NCI-H2196 (cell line): ENCODE measurements at regions not wholly inside any gene's neighbourhood (a gene's known extent, or its start where the extent isn't known, plus 50 kb on each side); places are given as distances from the start of the nearest gene placed in this dataset.
"Not testable (repeated sequence)": the region's sequence is repeated elsewhere in the genome, so short reads cannot be mapped to it uniquely, and the experiment has no call there.

Source experiments
- DNase-seq: peaks from one replicate; lab custom pipeline; 2025; ENCODE audit not compliant: unreplicated experiment; lab: John Stamatoyannopoulos, UW

DNA sequence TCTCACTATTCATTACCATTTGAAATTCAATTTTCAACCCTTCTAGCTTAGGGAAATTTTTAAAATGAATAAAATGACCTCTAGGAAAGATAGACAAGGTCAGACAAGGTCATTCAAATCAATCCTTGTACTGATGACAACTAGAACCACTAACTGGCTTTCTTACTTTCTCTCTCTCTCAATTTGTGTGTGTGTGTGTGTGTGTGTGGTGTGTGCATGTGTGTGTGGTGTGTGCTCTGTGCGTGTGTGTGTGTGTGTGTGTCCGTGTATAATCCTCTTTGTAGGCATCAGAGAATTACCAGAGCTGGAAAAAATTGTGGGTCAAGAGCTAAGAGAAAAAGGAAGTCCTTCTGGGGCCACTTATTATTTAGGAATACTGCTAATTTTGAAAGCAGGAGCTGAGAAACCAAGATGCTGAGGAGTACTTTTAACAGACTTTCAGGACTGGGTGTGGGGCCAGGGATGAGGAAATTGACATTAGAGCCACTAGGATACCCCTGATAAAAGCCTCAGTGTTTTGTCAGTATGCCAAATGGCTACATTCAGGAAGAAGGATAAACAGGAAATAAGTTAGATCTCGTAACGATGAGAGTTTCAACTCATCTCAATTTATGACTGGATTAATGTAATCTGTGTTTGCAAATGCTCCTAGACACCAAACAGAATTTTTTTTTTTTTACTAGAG lies 723.3 kb downstream of the CETN3 start:
- no peak for DNase-seq

DNA sequence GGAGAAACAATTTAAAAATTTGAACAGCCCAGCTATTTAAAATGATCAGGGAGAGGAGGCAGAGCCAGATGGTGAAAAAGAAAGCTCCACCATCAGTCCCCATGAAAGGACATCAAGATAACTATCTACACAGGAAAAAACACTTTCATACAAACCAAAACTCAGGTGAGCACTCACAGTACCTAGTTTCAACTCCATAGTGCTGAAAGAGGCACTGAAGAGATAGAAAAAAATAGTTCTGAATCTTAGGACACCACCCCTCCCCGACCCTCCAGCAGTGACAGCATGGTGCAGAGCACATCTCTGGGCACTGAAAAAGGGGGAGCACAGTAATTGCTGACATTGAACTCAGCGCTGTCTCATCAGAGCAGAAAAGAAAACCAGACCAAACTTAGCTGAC lies 732.9 kb downstream of the CETN3 start:
- no peak for DNase-seq

DNA sequence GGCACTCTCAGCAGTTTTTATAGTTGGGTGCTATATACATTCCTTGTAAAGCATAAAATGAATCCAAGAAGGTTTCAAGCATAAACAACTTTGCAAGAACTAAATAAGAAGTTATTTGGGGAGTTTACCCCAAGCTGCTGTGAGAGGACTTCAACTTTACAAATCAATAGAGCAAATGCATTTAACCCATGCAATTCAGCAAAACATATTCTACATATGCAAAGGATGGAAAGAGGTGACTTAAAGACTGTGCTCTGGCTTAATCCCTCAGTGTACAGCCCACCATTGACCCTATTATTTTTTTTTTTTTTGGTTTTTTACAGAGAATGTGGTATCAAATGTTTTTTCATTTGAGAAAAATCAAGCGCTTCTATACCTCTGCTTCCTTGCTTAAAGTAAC lies 736.5 kb downstream of the CETN3 start:
- DNase-seq = no peak

DNA sequence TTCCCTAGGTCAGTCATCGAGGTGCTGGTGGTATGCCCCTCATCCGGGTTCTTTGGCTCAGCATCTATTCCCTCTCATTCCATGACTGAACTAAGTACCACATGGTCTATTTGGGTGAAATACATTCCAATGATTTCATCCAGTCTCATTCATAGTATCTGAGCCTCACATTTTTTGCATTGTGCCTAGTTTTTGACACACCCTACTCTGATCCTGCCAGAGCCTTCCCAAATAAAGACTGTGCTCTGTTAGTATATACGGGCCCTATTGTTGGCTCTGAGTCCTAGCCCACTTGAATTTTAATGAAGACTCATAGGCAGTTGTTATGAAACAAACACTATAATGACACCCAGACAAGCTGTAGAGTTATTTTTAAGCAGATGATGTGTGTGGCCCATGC lies 740.7 kb downstream of the CETN3 start:
- DNase-seq = no peak

DNA sequence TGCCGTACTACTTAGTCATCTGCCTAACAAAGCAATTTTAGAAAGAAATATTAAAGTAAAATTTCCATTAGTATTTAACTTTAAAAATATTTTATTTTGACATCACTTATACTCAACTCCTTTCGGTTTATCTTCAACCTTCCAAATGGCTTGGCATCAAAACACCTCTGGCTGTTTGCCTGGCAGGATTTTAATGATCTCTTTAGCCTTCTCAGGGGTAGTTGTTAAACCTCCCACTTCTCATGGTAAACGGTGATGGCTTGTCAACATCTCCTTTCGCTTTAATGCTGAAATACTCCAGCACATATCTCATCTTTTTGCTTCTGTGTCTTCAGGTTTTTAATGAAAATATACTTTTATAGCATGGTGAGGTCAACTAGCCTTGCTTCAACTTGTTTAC lies 747.1 kb downstream of the CETN3 start:
- no peak for DNase-seq

DNA sequence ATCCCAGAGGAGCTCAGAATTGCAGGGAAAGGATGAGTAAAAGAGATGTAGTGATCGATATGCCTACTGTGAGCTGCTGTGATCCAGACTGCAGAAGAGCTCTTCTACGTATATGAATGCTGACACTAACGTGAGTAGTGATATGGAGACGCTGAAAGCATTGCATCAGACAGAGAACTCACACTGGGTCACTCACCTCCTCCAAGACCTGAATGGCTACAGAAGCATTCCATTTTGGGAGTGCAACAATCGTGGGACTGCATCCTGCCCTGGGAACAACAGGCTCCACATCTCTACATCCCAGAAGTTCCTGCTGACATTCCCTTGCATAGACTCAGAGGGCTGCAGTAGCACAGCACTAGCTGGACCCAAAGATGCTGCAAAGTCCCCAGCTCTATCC lies 755.9 kb upstream of the MEF2C start:
- DNase-seq = no peak

DNA sequence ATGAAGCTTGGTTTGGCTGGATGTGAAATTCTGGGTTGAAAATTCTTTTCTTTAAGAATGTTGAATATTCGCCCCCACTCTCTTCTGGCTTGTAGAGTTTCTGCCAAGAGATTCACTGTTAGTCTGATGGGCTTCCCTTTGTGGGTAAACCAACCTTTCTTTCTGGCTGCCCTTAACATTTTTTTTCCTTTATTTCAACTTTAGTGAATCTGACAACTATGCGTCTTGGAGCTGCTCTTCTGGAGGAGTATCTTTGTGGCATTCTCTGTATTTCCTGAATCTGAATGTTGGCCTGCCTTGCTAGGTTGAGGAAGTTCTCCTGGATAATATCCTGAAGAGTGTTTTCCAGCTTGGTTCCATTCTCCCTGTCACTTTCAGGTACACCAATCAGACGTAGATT lies 751.2 kb upstream of the MEF2C start:
- DNase-seq = not testable (repeated sequence)

DNA sequence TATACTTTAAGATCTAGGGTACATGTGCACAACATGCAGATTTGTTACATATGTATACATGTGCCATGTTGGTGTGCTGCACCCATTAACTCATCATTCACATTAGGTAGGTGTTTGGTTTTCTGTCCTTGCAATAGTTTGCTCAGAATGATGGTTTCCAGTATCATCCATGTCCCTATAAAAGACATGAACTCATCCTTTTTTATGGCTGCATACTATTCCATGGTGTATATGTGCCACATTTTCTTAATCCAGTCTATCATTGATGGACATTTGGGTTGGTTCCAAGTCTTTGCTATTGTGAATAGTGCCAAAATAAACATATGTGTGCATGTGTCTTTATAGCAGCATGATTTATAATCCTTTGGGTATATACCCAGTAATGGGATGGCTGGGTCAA lies 747.1 kb upstream of the MEF2C start:
- DNase-seq = not testable (repeated sequence)

DNA sequence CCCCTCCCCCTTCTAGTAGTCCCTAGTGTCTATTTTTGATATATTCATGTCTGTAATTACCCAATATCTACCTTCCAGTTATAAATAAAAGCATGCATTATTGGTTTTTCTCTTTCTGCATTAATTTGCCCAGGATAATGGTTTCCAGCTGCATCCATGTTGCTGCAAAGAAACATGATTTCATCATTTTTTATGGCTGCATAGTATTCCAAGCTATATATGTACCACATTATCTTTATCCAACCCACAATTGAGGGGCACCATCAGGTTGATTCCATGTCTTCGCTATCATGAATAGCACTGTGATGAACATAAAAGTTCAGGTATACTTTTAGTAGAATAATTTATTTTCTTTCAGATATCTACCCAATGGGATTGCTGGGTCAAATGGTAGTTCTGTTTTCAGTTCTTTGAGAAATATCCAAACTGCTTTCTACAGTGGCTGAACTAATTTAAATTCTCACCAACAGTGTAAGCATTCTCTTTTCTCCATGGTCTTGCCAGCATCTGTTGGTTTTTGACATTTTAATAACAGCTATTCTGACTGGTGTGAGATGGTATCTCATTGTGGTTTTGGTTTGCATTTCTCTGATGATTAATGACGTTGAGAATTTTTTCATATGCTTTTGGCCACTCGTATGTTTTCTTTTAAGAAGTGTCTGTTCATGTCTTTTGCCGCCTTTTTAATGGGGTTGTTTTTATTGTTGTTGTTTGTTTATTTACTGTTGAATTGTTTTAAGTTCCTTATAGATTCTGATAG lies 746.1 kb upstream of the MEF2C start:
- DNase-seq = no peak

DNA sequence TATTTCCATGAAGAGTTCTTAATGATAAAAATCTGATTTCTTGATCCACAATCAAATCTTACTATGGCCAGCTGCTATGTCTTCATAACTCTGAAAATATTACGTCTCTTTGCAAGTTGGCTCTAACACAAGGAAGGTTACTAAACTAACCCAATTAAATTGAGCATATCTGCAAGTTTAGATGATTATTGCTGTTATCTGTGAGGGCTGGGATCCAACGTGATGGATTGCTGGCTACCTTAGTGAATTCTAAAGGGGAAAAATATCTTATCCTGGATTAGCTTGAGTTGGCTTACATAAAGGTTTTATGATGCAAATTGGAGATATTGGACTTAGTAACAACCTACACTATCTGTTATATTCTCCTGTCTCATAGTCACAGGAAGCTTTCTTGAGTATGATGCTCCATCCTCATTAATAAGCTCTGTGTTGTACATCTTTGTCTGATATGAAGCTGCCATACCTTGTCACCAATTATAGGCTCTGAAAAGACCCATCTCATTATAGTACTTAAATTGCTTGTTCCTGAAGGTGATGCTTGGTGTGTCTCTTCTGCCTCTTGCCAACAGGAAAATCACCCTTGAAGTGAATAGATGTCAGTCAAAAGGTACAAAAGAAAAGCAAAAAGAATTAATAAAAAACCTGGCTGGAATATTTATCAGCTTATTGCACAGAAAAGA lies 733.0 kb upstream of the MEF2C start:
- no peak for DNase-seq

DNA sequence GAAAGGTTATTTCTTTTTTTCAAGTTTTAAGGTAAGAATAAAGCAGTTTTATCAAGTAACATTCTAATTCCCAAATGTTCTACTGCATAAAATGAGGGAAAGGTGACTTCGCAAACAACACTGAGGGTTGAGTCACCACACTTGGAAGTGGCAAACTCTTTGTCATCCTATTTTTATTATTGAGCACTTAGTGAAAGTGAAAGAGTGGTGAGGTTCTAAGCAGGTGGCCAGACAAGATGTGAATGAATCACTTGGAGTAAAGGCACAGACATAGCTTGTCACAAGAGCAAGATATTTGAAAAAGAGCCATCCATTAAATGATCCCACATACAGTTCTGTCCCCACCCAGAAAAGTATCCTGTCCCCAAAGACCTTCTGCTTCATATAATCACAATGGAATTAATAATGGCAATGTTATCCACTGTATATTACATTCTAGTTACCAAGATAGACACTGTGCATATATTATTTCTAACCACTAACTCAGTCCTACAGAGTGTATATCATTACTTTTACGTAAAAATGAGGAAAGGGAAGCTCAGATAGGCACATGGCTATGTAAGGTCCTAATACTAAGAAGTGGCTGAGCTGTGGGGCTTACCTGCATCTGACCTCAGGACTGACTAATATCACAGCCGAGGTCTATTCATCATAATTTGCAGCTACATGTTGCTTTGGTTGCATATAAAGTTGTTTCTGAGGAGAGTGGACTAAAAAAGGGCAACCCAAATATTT lies 730.4 kb upstream of the MEF2C start:
- no peak for DNase-seq

DNA sequence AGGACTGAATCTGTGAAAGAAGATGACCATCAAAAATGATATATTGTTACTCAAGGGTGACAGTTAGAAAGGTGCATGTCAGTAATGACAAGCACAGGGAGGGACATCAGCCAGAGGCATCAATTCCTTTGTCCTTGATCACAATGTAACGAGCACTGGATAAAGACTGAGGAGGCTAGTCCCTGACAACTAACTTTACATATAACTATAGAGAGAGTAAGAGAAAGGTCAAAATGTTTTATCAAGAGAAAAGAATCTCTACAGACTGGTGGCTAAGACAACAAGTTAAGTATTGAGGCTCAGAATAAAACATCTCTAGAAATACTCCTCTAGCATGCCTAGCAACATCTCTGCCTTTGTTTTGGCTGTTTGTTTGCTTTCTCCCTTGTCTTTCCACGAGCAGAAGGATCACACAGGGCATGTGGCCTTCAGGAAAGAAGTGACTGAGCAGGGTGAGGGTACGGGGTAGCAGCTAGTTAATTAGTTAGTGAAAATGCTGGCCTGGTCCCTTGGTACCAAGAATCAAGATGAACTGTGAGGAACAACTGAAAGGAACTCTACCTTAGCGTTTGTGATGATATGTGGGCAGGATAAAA lies 724.1 kb upstream of the MEF2C start:
- no peak for DNase-seq

DNA sequence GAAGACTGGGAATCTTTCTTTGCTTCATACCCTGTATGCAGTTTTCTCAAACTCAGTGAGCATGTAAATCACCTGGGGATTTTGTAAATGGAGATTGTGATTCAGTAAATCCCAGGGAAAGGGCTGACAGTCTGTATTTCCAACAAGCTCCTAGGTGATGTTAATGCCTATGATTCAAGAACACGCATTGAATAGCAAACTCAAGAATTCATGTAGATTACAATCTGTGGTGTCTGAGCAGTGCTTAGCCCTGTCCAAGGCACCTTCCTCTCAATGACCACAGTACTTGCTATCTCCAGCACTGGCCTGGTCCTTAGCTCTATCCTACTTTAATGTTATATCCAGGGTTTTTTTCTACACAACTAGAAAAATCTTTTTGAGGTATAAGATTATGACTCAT lies 721.4 kb upstream of the MEF2C start:
- no peak for DNase-seq

DNA sequence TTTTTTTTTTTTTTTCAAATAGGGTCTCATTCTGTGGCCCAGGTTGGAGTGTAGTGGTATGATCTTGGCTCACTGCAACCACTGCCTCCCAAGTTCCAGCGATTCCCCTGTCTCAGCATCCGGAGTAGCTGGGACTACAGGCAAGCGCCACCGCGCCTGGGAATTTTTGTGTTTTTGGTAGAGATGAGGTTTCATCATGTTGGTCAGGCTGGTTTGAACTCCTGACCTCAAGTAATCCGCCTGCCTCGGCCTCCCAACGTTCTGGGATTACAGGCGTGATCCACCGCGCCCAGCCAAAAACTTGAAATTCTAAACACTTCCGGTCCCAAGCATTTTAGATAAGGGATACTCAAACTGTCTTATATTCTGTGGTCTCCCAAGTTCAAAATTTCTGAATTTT lies 718.9 kb upstream of the MEF2C start:
- DNase-seq = no peak

DNA sequence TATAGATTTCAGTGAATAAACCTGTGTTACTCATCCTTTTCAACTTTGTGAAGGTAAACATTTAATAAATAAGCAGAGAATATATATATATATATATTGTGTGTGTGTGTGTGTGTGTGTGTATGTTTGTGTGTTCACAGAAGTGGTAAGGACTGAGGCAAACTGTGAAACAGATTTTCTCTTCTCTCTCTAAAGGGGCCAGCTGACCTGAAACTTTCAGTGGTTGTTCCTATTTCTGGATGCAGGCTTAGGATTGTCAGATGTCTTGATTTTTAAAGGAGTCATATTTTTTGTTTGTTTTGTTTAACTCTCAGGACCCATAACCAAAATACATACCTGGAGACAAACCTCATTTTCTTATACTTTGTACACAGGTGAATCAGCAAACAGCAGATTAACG lies 714.9 kb upstream of the MEF2C start:
- no peak for DNase-seq

DNA sequence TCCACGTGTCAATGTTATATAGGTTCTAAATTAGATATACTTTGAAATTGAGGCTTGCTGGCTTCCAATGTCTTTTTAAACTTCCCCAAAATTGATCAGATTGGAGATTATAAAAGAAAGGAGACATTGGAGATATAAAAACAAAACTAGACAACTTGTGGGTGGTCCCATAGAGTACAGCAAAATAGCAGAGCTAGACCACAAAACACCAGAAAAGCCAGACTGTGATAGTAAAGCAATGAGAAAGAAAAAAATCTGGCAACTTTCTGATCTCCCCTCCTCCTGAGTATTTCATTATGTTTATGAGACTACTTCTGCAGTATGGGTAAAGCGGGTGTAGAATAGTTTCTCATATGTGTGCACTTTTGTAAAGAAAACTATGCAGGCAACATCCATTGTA lies 713.8 kb upstream of the MEF2C start:
- DNase-seq = no peak

DNA sequence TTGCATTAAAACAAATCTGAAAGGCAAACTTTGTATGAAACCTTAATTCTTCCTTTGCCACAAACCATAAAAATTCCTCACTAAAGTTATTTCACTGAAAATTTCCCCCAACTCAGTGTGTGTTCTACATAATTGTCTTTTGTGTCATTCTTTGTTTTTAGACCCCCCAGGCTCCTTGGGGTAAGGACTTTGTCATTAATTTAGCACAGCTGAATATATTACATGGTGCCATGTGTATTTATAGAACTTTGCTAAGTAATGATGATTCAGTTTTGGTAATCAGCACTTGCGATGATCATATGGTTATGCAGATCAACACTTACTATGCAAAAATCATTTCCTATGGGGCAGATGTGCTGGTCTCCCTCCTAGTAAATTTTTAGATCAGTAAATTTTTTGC lies 712.1 kb upstream of the MEF2C start:
- DNase-seq = no peak

DNA sequence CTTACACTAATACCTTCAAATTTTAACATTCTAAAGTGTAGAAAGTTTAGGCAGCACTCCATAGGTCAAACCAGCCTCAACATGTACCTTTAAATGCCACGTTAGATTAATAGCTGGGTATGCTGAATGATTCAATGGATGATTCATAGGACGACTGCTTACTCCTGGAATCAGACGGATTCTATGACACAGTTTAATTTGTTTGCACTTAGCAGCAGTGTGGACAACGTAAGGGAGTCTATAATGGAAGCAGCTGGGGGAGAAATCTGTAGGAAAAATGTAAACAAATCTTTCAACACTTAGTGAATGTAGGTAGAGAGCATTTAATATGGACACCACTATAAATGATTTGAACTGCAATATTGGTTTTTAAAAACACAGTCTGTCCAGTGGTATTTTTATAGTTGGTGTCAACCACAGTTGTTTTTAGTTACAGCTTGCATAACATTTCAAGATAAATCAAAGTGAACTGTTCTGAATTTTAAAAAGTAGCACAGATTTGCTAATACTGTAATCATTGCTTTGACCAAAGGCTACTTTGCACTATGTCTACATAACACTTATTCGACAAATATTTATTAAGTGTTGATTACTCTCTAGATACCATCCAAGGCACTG lies 701.5 kb upstream of the MEF2C start:
- no peak for DNase-seq

DNA sequence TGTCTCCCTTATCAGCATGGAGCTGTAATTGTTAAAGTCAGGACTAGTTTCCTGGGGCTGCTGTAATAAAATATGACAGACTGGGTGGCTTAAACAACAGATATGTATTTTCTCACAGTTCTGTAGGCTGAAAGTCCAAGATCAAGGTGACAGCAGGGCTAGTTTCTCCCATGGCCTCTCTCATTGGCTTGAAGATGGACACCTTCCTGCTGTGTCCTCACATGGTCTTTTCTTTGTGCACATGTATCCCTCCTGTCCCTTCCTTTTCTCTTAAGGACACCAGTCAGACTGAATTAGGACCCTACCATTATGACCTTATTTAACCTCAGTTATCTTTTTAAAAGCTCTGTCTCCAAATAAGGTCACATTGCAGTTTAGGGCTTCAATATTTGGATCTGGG lies 700.5 kb upstream of the MEF2C start:
- DNase-seq = no peak

DNA sequence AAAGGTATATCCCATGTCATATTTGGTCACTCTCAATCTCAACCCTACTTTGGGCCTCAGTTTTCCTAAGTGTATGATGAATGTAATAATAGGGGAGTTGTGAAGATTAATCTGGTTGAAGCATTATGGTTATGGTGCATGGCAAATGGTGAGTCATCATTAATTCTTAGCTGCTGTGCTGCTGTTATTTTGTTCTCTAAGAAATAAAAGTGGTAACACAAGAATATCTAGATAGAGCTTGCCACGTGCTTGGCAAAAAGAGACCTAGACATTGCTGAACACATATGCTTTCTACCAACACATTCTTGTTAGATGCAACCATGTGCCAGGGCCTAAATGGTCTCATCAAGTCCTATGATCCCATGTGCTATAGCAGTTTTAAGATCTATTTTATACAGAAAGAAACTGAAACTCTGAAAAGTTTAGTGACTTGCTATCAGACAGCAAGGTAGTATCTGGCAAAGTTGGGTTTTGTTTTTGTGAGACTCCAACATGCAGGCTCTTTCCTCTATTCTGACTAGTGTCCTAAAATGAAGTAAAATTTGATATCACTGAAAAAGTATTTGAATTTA lies 699.9 kb upstream of the MEF2C start:
- no peak for DNase-seq
